CD4-positive, alpha-beta memory T cell (primary cell): ENCODE measurements at regions not wholly inside any gene's neighbourhood (a gene's known extent, or its start where the extent isn't known, plus 50 kb on each side); places are given as distances from the start of the nearest gene placed in this dataset.
"Not testable (repeated sequence)": the region's sequence is repeated elsewhere in the genome, so short reads cannot be mapped to it uniquely, and the experiment has no call there.

Experiments used
- CTCF ChIA-PET: fragments of 350-600 bp; sonication (Branson Sonifier 250); formaldehyde crosslinking; loops from one replicate; lab custom pipeline; 2021; ENCODE audit warnings: inconsistent platforms; ENCODE audit not compliant: partially characterized antibody; lab: Charles Lee
- POLR2A ChIA-PET: fragments of 350-600 bp; sonication (Branson Sonifier 250); formaldehyde crosslinking; loops from one replicate; lab custom pipeline; 2021; ENCODE audit not compliant: partially characterized antibody; lab: Charles Lee
- DNase-seq, 5 donors: peaks; one replicate each; pipeline versions ENCODE4 v3.0.0 to v3.0.0-alpha.2; 2020 to 2022; ENCODE audit warnings: mixed read lengths in 1 of 5
- H3K27ac ChIP-seq: one replicate; pipeline ENCODE4 v1.7.0; 2013; ENCODE audit warnings: low read depth, low read length
- H3K27me3 ChIP-seq: 2 replicates; pipeline ENCODE4 v1.7.0; 2013; ENCODE audit warnings: mild to moderate bottlenecking, low read length, moderate library complexity; ENCODE audit not compliant: insufficient read depth
- H3K36me3 ChIP-seq: 2 replicates; pipeline ENCODE4 v1.7.0; 2013; ENCODE audit warnings: mild to moderate bottlenecking, low read length, moderate library complexity; ENCODE audit not compliant: insufficient read depth
- H3K4me1 ChIP-seq: 2 replicates; pipeline ENCODE4 v1.7.0; 2013; ENCODE audit warnings: mild to moderate bottlenecking, low read length, moderate library complexity; ENCODE audit not compliant: insufficient read depth
- H3K4me3 ChIP-seq, 2 donors: one replicate each; pipeline ENCODE4 v1.7.0; 2013; ENCODE audit warnings: low read length in 2 of 2, mild to moderate bottlenecking in 1 of 2
- H3K9me3 ChIP-seq, 2 donors: one replicate each; pipeline ENCODE4 v1.7.0; 2013; ENCODE audit warnings: low read length in 2 of 2, control low read depth in 1 of 2; ENCODE audit not compliant: control insufficient read depth in 1 of 2
- H3K27ac Mint-ChIP-seq, 7 donors: one replicate each; pipeline ENCODE4 v1.8.0; 2020 to 2021; ENCODE audit warnings: mixed read lengths in 7 of 7, mild to moderate bottlenecking in 6 of 7, inconsistent platforms in 3 of 7, moderate library complexity in 3 of 7
- H3K27me3 Mint-ChIP-seq, 2 donors: one replicate each; pipeline ENCODE4 v1.8.0; 2020 to 2021; ENCODE audit warnings: mixed read lengths in 2 of 2
- H3K36me3 Mint-ChIP-seq, 2 donors: one replicate each; pipeline ENCODE4 v1.8.0; 2020 to 2021; ENCODE audit warnings: mixed read lengths in 2 of 2, inconsistent platforms in 1 of 2, mild to moderate bottlenecking in 1 of 2
- H3K4me1 Mint-ChIP-seq, 4 donors: one replicate each; pipeline ENCODE4 v1.8.0; 2020 to 2021; ENCODE audit warnings: mixed read lengths in 4 of 4, mild to moderate bottlenecking in 1 of 4
- H3K4me3 Mint-ChIP-seq, 8 donors: one replicate each; pipeline ENCODE4 v1.8.0; 2020 to 2021; ENCODE audit warnings: mixed read lengths in 8 of 8, mild to moderate bottlenecking in 7 of 8, moderate library complexity in 6 of 8, inconsistent platforms in 3 of 8
- H3K9me3 Mint-ChIP-seq, 8 donors: one replicate each; pipeline ENCODE4 v1.8.0; 2020 to 2021; ENCODE audit warnings: mixed read lengths in 8 of 8, mild to moderate bottlenecking in 5 of 8, inconsistent platforms in 3 of 8, moderate library complexity in 1 of 8
- intact Hi-C: fragments of 100-400 bp; cut with micrococcal nuclease; formaldehyde crosslinking; loops from one replicate; pipeline ENCODE4 v1.15.1; 2023

DNA sequence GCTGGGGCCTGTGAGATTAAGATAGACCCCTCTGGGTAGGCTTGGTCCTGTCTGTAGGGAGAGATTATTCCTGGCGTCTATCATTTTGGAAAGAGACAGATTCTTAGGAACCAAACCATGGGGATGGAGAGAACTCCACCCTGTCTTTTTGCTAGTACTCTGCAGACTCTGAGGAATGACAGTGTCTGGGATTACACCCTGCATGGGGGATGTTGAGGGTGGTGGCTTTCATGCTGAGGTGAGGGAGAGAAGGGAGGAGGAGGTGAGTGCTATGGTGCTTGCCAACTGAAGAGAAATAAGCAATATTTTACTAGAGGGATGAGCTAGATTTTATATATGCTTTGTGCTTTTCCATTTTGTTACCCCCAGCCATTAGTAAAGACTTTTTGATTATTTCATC is 74.5 kb upstream of the PCDH8 start:
- Histone ChIP-seq H3K27me3 (no peaks in the 10 kb centered on the region), H3K4me3 (no peak overlapping the region), H3K9me3 (no peaks in the 10 kb centered on the region), H3K4me1 (no peaks in the 10 kb centered on the region), H3K27ac (no peak overlapping the region), H3K36me3 (no peaks in the 10 kb centered on the region)
- intact Hi-C loops, result no loop called here
- ChIA-PET POLR2A (no interaction called here), CTCF (no interaction called here)
- H3K9me3 Mint-ChIP-seq, result peaks cover 0 to 5% (median 0%) of the 10 kb centered on the region in 8 donors
- H3K27ac Mint-ChIP-seq, result no peak overlapping the region
- no peaks in the 10 kb centered on the region for H3K36me3 Mint-ChIP-seq
- peaks cover 2 to 6% of the 10 kb centered on the region in 2 donors for H3K27me3 Mint-ChIP-seq
- no peak overlapping the region for H3K4me3 Mint-ChIP-seq
- DNase-seq, result no peak
- no peaks in the 10 kb centered on the region for H3K4me1 Mint-ChIP-seq

DNA sequence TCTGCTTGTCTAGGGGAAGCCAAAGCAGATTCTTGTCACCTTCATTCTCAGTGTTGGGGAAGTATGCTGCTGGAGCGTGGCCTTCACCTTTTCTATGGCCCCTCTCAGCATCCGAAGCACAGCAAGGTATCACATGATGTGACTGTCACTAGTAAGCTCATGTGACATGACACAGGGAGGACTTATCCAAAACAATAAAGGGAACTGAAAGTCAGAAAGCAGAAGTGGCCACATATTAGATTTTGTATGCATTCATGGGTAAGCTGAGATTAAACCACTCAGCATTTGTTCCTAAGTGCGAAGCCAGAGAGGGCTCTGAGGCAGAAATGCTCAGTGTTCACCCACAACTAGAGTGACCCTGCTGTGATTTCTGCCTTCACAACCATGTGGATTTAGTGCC is 72.8 kb upstream of the PCDH8 start:
- Histone ChIP-seq H3K36me3 (no peaks in the 10 kb centered on the region), H3K4me1 (no peaks in the 10 kb centered on the region), H3K27me3 (no peaks in the 10 kb centered on the region), H3K4me3 (no peak overlapping the region), H3K27ac (no peak overlapping the region), H3K9me3 (no peaks in the 10 kb centered on the region)
- intact Hi-C loops, result no loop called here
- no peak overlapping the region for H3K4me3 Mint-ChIP-seq
- peaks cover 0 to 7% (median 0%) of the 10 kb centered on the region in 8 donors for H3K9me3 Mint-ChIP-seq
- ChIA-PET CTCF (interaction anchor here (0.6 kb wide), 1 partner anchor 92 kb away, joined by 3 read pairs; no protein-coding TSS in a partner anchor), POLR2A (no interaction called here)
- H3K27ac Mint-ChIP-seq, result no peak overlapping the region
- H3K4me1 Mint-ChIP-seq, result no peaks in the 10 kb centered on the region
- H3K27me3 Mint-ChIP-seq, result peaks cover 2 to 6% of the 10 kb centered on the region in 2 donors
- H3K36me3 Mint-ChIP-seq, result no peaks in the 10 kb centered on the region
- DNase-seq, result no peak

DNA sequence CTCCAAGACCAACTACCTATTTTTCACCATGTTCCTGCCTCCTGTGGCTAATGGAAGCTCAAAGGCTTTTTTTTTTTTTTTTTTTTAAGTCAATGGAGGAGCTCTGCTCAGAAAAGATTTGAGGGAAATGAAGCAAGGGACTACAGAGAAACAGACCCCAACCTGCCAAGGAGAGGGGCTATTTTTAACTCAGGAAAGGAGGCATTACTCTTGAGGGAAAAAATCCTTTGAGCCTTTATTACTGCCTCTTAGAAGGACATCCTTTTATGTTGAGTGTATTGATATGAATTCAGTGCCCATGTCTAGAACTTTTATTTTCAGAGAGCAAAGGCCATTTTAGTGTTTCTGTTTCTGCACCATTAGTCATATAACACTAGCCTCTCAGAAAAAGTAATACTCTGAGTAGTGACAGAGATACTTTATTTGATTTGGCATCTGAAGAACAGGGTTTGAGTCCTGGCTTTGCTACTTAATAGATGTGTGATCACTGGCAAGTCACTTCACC is 68.1 kb upstream of the PCDH8 start:
- Mint-ChIP-seq H3K27me3 (peaks cover 2 to 4% of the 10 kb centered on the region in 2 donors), H3K36me3 (no peaks in the 10 kb centered on the region), H3K9me3 (peaks cover 0 to 7% (median under 1%) of the 10 kb centered on the region in 8 donors), H3K4me3 (no peak overlapping the region), H3K4me1 (no peaks in the 10 kb centered on the region), H3K27ac (no peak overlapping the region)
- Histone ChIP-seq H3K36me3 (no peaks in the 10 kb centered on the region), H3K27me3 (no peaks in the 10 kb centered on the region), H3K4me3 (no peak overlapping the region), H3K9me3 (no peaks in the 10 kb centered on the region), H3K27ac (no peak overlapping the region), H3K4me1 (no peaks in the 10 kb centered on the region)
- ChIA-PET CTCF (interaction anchor here (0.8 kb wide), 1 partner anchor 25 kb away, joined by 3 read pairs; no protein-coding TSS in a partner anchor), POLR2A (no interaction called here)
- intact Hi-C loops, result no loop called here
- no peak for DNase-seq

DNA sequence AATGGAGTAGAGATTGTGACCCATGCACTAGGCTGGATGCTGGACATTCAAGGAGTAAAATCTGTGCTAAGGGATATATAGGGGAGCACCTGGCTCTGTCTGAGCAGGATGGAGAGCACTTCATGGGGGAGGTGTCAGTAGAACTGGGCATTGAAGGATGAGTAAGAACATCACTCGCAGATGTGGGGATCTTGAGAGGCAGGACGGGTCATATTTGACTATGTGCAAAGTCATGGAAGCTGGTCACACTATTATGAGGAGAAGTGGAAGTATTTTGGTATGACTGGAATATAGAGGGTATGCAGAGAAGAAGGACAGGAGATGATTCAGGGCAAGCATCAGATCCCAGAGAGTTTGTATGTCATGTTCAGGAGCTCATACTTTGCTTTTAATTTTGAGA is 62.9 kb upstream of the PCDH8 start:
- no peaks in the 10 kb centered on the region for H3K4me1 ChIP-seq
- H3K4me3 ChIP-seq, result no peak overlapping the region
- no peak for DNase-seq
- no peaks in the 10 kb centered on the region for H3K36me3 ChIP-seq
- no peak overlapping the region for H3K27ac ChIP-seq
- H3K27me3 ChIP-seq, result no peaks in the 10 kb centered on the region
- Mint-ChIP-seq H3K4me1 (no peaks in the 10 kb centered on the region), H3K36me3 (no peaks in the 10 kb centered on the region), H3K4me3 (no peak overlapping the region), H3K27ac (no peak overlapping the region), H3K27me3 (peaks cover 0 to 6% of the 10 kb centered on the region in 2 donors), H3K9me3 (peaks cover 0 to 5% (median 0%) of the 10 kb centered on the region in 8 donors)
- intact Hi-C loops, result no loop called here
- ChIA-PET POLR2A (no interaction called here), CTCF (interaction anchor here (1.4 kb wide), 1 partner anchor 57 kb away, joined by 3 read pairs; no protein-coding TSS in a partner anchor)
- no peaks in the 10 kb centered on the region for H3K9me3 ChIP-seq

DNA sequence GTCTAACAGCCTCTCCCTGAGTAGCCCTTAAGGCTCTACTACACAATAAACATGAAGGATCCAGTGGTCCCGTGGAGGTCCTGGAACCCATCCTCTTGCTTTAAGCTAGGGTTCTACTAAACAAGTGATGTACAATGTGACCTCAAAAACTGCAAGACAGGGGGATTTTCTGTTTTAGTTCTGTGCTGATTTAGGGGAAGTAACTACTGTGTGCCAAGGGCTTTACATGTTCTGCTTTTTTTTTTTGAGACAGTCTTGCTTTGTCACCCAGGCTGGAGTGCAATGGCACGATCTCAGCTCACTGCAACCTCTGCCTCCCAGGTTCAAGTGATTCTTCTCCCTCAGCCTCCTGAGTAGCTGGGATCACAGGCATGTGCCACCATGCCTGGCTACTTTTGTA is 61.9 kb upstream of the PCDH8 start:
- intact Hi-C loops, H3K27me3 ChIP-seq, H3K4me1 ChIP-seq, H3K4me1 Mint-ChIP-seq, CTCF ChIA-PET, POLR2A ChIA-PET, DNase-seq, H3K9me3 Mint-ChIP-seq, H3K4me3 Mint-ChIP-seq, H3K9me3 ChIP-seq, H3K36me3 Mint-ChIP-seq, H3K27ac Mint-ChIP-seq, H3K4me3 ChIP-seq, H3K36me3 ChIP-seq, H3K27ac ChIP-seq: not testable (repeated sequence)
- H3K27me3 Mint-ChIP-seq, result peaks cover 4 to 11% of the 10 kb centered on the region in 2 donors

DNA sequence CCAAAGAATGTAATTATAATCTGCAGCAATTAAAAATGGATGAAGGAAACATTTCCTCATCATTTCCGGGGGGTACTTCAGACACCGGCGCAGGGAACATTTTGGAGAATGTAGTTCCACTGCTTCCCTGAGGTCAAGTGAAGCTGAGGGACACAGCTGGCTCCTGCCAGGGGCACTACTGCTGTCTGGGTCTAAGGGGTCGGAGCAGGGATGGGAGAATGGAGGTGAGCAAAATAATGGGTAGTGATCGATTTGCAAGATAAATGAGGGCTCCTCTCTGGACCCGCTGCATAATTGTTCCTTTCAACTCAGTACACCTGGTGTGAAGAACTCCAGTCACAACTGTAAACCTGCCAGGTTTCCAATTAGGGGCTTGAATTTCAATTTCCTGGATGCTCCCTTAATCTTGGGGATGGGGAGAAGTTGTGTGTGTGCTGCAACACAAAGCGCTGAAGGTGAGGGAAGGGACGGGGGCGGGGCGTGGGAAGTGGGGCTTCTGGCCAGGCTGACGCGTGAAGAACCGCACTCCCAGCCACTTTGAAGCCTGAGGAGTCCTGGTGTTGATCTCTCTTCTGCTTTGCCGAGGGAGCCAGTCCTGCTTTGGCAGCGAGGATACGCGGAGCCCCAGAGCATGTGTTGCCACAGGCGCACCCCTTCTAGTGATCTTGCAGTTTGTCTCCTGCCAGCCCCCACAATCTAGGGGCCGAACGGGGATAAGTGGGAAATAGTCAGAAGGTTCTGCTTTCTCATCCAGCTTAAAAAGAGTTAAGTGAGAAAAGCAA is 57.9 kb upstream of the PCDH8 start:
- no peak for DNase-seq
- Mint-ChIP-seq H3K4me1 (no peaks in the 10 kb centered on the region), H3K4me3 (no peak overlapping the region), H3K36me3 (no peaks in the 10 kb centered on the region), H3K27me3 (peaks cover 7 to 20% of the 10 kb centered on the region in 2 donors), H3K27ac (no peak overlapping the region), H3K9me3 (peaks cover 0 to 5% (median 0%) of the 10 kb centered on the region in 8 donors)
- Histone ChIP-seq H3K9me3 (no peaks in the 10 kb centered on the region), H3K27me3 (no peaks in the 10 kb centered on the region), H3K4me1 (no peaks in the 10 kb centered on the region), H3K36me3 (no peaks in the 10 kb centered on the region), H3K4me3 (no peak overlapping the region), H3K27ac (no peak overlapping the region)
- POLR2A ChIA-PET, result no interaction called here
- intact Hi-C loops, result no loop called here
- CTCF ChIA-PET, result no interaction called here

- no peak overlapping the region for H3K27ac ChIP-seq
- Mint-ChIP-seq H3K27ac (no peak overlapping the region), H3K4me1 (no peaks in the 10 kb centered on the region), H3K4me3 (no peak overlapping the region), H3K27me3 (peaks cover 7 to 18% of the 10 kb centered on the region in 2 donors), H3K9me3 (peaks cover 0 to 3% (median 0%) of the 10 kb centered on the region in 8 donors), H3K36me3 (no peaks in the 10 kb centered on the region)
- H3K4me3 ChIP-seq, result no peak overlapping the region
- no peaks in the 10 kb centered on the region for H3K9me3 ChIP-seq
- DNase-seq, result no peak
- intact Hi-C loops, result no loop called here
- ChIA-PET POLR2A (no interaction called here), CTCF (no interaction called here)
- H3K36me3 ChIP-seq, result no peaks in the 10 kb centered on the region
- no peaks in the 10 kb centered on the region for H3K27me3 ChIP-seq
- no peaks in the 10 kb centered on the region for H3K4me1 ChIP-seq
These were observed 57.3 kb upstream of the PCDH8 start for GRCh38 chr13:52905701-52906100.
